ENCODE measurements at regions not wholly inside any gene's neighbourhood (a gene's known extent, or its start where the extent isn't known, plus 50 kb on each side); places are given as distances from the start of the nearest gene placed in this dataset.

- CTCF ChIA-PET, result no interaction called here
- Histone ChIP-seq H3K36me3 (ENCODE audit: low read depth) (no peaks in the 10 kb centered on the region), H3K4me2 (no peak overlapping the region)
Measured at GRCh38 chr5:23717486-23717885, 210.1 kb downstream of the PRDM9 start.

GRCh38 chr5:23718564-23718963, 211.2 kb downstream of the PRDM9 start:
- no peaks in the 10 kb centered on the region for H3K79me2 ChIP-seq (ENCODE audit: low read depth)
- H3K36me3 ChIP-seq (ENCODE audit: low read depth), result no peaks in the 10 kb centered on the region
- no peaks in the 10 kb centered on the region for H3K4me1 ChIP-seq (replicated peaks; ENCODE audit: insufficient read depth)
- no peak overlapping the region for H2AFZ ChIP-seq
- H3K4me3 ChIP-seq, result no peak overlapping the region
- CTCF ChIA-PET, result no interaction called here
- TF ChIP-seq CTCF (conservative IDR thresholded peaks at IDR 0.05) (no peak), EZH2 (IDR thresholded peaks at IDR 0.05; ENCODE audit: low read depth) (no peak)
- DNase-seq, result no peak
- H3K9me3 ChIP-seq (ENCODE audit: insufficient read depth, low read depth), result no peaks in the 10 kb centered on the region
- no peaks in the 10 kb centered on the region for H3F3A ChIP-seq (ENCODE audit: insufficient read depth, low read depth)
- H3K27me3 ChIP-seq (ENCODE audit: insufficient read depth, low read depth), result no peaks in the 10 kb centered on the region
- no TSS peak for BruUV-seq (replicated peaks)
- intact Hi-C loops (cut with micrococcal nuclease; ENCODE audit: unreplicated experiment), result no loop called here
- no peak overlapping the region for H3K27ac ChIP-seq
- H3K4me2 ChIP-seq, result no peak overlapping the region
- POLR2A ChIA-PET (ENCODE audit: unreplicated experiment), result no interaction called here
- H4K20me1 ChIP-seq (ENCODE audit: insufficient read depth), result no peaks in the 10 kb centered on the region
- H3K9me2 ChIP-seq (ENCODE audit: insufficient read depth), result no peaks in the 10 kb centered on the region

More at GRCh38 chr5:23717486-23717885, 210.1 kb downstream of the PRDM9 start:
- intact Hi-C loops (cut with micrococcal nuclease; ENCODE audit: unreplicated experiment), result no loop called here
- H3K4me1 ChIP-seq (replicated peaks; ENCODE audit: insufficient read depth), result no peaks in the 10 kb centered on the region
- H2AFZ ChIP-seq, result no peak overlapping the region
- H3K79me2 ChIP-seq (ENCODE audit: low read depth), result no peaks in the 10 kb centered on the region
- DNase-seq, result no peak
- BruUV-seq (replicated peaks), result no TSS peak
- H3K9me2 ChIP-seq (ENCODE audit: insufficient read depth), result no peaks in the 10 kb centered on the region
- TF ChIP-seq EZH2 (IDR thresholded peaks at IDR 0.05; ENCODE audit: low read depth) (no peak), CTCF (conservative IDR thresholded peaks at IDR 0.05) (no peak)
- no peaks in the 10 kb centered on the region for H3F3A ChIP-seq (ENCODE audit: insufficient read depth, low read depth)
- no peak overlapping the region for H3K4me3 ChIP-seq
- no peaks in the 10 kb centered on the region for H4K20me1 ChIP-seq (ENCODE audit: insufficient read depth)
- no peaks in the 10 kb centered on the region for H3K9me3 ChIP-seq (ENCODE audit: insufficient read depth, low read depth)
- POLR2A ChIA-PET (ENCODE audit: unreplicated experiment), result no interaction called here
- H3K27me3 ChIP-seq (ENCODE audit: insufficient read depth, low read depth), result no peaks in the 10 kb centered on the region
- no peak overlapping the region for H3K27ac ChIP-seq

GRCh38 chr5:23721336-23721735, 213.9 kb downstream of the PRDM9 start:
- CTCF ChIA-PET, result no interaction called here
- BruUV-seq (replicated peaks), result no TSS peak

More at GRCh38 chr5:23721336-23721735, 213.9 kb downstream of the PRDM9 start:
- H3K36me3 ChIP-seq (ENCODE audit: low read depth), result no peaks in the 10 kb centered on the region
- H3F3A ChIP-seq (ENCODE audit: insufficient read depth, low read depth), result no peaks in the 10 kb centered on the region
- no peak for DNase-seq
- H3K27ac ChIP-seq, result no peak overlapping the region
- no peaks in the 10 kb centered on the region for H3K9me3 ChIP-seq (ENCODE audit: insufficient read depth, low read depth)
- POLR2A ChIA-PET (ENCODE audit: unreplicated experiment), result interaction anchor here (0.6 kb wide), 1 partner anchor 1072 kb away, joined by 8 read pairs; no protein-coding TSS in a partner anchor
- H2AFZ ChIP-seq, result no peak overlapping the region
- no peaks in the 10 kb centered on the region for H3K9me2 ChIP-seq (ENCODE audit: insufficient read depth)
- no peaks in the 10 kb centered on the region for H3K4me1 ChIP-seq (replicated peaks; ENCODE audit: insufficient read depth)
- H3K4me3 ChIP-seq, result no peak overlapping the region
- intact Hi-C loops (cut with micrococcal nuclease; ENCODE audit: unreplicated experiment), result no loop called here
- no peaks in the 10 kb centered on the region for H3K79me2 ChIP-seq (ENCODE audit: low read depth)
- no peaks in the 10 kb centered on the region for H3K27me3 ChIP-seq (ENCODE audit: insufficient read depth, low read depth)
- H4K20me1 ChIP-seq (ENCODE audit: insufficient read depth), result 0 out of 2 replicates have a peak, but pooled peaks cover 4% of the 10 kb centered on the region
- no peak overlapping the region for H3K4me2 ChIP-seq
- TF ChIP-seq EZH2 (IDR thresholded peaks at IDR 0.05; ENCODE audit: low read depth) (no peak), CTCF (conservative IDR thresholded peaks at IDR 0.05) (no peak)

All from PC-9 (cell line).